ENCODE measurements at regions not wholly inside any gene's neighbourhood (a gene's known extent, or its start where the extent isn't known, plus 50 kb on each side); places are given as distances from the start of the nearest gene placed in this dataset.

DNA sequence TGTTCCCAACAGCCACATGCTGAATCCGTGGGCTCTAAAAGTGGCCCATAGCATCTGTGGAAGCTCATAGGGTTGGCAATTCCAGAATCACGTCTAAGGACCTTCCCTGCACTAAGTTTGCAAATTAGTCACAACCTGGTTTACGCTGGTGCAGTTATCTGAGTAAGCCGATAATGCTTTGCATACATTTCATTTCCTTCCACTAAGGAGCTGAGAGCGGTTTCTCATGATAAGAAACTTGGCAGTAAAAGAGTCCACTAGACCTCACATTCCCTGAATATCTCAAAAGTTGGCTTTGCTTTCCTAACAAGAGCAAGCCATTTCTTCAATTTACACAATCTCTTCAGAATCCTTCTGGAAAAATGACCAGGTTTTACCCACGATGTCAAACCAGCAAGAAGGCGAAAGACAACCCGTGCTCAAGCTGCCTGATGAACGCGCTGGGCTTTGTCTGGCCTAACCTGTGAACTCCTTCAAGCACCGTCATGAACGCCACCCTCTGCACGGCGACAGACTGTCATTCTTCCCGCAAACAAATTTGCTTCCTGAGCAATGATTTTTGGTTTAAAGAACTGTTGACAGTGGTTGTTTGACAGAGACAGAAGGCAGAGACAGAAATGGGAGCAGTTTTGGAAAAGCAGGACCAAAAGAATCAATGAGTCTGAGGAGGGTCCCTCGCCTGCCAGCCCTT, 73.0 kb upstream of the COPS8 start:
- no peak overlapping the region for H3K4me3 Mint-ChIP-seq
- peaks cover 2% of the 10 kb centered on the region for H3K27me3 Mint-ChIP-seq (ENCODE audit: low read depth)
- no peak for DNase-seq
- H3K36me3 Mint-ChIP-seq (ENCODE audit: insufficient read depth), result no peaks in the 10 kb centered on the region
- H3K4me1 Mint-ChIP-seq (ENCODE audit: low read depth), result no peaks in the 10 kb centered on the region
- H3K9me3 Mint-ChIP-seq, result no peaks in the 10 kb centered on the region
- ATAC-seq, result no peak

DNA sequence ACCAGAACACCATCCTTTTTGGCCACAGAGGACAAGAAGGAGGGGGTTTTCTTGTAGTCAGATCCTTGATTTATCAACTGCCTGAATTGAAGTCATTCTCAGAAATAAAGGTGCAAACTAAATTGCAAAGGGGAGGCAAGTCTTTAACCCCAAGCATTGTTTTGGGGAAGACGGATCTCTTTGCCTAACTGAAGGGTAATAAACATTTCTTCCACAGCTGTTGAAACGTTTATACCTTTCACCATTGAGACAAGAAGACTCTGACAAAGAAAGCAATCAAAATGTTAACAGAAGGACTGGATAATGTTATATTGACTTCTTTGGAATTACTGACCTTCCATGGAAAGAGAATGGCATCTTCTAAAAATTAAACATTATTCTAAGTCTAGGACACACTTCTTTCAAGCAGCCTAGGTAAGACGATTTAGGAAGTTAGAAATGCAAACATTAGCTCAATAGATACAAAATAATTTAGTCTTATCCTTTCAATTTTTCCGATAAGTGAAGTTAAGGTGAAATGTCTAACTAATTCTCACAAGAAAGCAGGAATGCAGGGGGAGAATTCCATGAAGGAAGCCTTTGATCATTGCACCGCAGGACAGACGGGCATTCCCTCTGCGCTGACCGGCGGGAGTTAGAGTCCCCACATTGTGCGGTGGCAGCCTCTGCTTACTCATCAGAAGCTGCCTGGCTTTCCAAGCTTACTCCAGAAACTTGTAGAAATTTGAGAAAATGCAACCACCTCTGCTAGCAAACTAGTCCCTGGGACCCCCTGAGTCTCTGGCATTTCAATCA, 69.4 kb upstream of the COPS8 start:
- H3K9me3 Mint-ChIP-seq, result no peaks in the 10 kb centered on the region
- DNase-seq, result no peak
- H3K27me3 Mint-ChIP-seq (ENCODE audit: low read depth), result no peaks in the 10 kb centered on the region
- no peaks in the 10 kb centered on the region for H3K4me1 Mint-ChIP-seq (ENCODE audit: low read depth)
- H3K4me3 Mint-ChIP-seq, result no peak overlapping the region
- no peak for ATAC-seq
- H3K36me3 Mint-ChIP-seq (ENCODE audit: insufficient read depth), result no peaks in the 10 kb centered on the region

DNA sequence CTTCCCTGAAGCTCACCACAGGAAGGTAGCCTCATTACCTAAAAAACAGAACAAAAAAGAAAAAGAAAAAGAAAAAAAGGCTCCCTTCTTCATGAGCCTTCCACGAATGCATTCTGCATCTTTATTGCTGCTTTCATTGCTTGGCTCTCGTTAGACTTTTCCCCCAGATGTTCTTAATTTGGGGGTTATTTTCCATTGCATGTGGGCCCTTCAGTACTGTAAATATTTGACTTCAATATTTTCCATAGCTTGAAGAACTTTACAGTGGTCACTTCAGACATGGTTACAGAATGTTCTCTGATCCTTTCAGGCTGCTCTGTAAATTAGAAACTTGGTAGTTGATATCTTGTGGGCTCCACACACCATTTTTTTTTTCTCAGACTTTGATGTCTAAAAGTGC, 65.6 kb upstream of the COPS8 start:
- Mint-ChIP-seq H3K4me3 (no peak overlapping the region), H3K27me3 (ENCODE audit: low read depth) (no peaks in the 10 kb centered on the region), H3K4me1 (ENCODE audit: low read depth) (no peaks in the 10 kb centered on the region), H3K36me3 (ENCODE audit: insufficient read depth) (no peaks in the 10 kb centered on the region), H3K9me3 (no peaks in the 10 kb centered on the region)
- ATAC-seq, result no peak
- DNase-seq, result no peak

DNA sequence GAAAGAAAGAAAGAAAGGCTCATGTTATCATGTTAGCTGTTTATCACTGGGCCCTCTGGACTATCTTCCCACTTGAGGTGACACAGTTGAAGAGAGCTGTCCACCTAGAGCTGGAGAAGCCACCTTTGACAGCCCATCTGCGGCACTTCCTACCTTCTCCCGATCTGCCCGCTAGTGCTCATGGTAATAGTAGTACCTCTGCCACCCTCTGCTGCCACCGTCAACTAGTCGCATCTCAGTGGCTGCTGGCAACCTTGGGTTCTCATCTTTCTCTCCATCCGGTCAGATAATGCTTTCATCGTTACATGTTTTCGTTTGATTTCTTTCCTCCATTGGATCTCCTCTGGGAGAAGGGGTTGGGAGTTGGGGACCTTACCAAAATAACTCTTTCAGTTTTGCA, 63.2 kb upstream of the COPS8 start:
- no peak overlapping the region for H3K4me3 Mint-ChIP-seq
- ATAC-seq, result no peak
- DNase-seq, result no peak
- H3K9me3 Mint-ChIP-seq, result no peaks in the 10 kb centered on the region
- no peaks in the 10 kb centered on the region for H3K27me3 Mint-ChIP-seq (ENCODE audit: low read depth)
- no peaks in the 10 kb centered on the region for H3K4me1 Mint-ChIP-seq (ENCODE audit: low read depth)
- H3K36me3 Mint-ChIP-seq (ENCODE audit: insufficient read depth), result no peaks in the 10 kb centered on the region

DNA sequence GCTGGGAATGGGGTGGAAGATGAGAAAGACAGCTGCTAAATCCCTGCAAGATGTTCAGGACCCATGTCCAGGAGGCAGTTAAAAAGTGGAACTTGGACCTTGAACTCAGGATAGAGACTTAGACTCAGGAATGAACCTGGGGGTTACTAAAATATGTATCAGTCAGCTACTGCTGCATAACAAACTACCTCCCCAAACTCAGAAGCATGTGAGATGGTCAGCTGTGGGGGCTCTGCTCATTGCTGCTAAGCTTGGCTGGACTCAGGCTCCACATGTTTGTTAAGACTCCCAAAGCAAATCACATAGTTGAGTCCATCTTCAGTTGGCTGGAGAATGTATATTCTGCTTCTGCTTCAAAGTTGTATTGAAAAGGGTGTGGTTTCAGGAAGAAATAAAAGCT, 61.4 kb upstream of the COPS8 start:
- Mint-ChIP-seq H3K4me1 (ENCODE audit: low read depth) (no peaks in the 10 kb centered on the region), H3K9me3 (no peaks in the 10 kb centered on the region), H3K27me3 (ENCODE audit: low read depth) (no peaks in the 10 kb centered on the region), H3K36me3 (ENCODE audit: insufficient read depth) (no peaks in the 10 kb centered on the region), H3K4me3 (no peak overlapping the region)
- no peak for ATAC-seq
- no peak for DNase-seq

DNA sequence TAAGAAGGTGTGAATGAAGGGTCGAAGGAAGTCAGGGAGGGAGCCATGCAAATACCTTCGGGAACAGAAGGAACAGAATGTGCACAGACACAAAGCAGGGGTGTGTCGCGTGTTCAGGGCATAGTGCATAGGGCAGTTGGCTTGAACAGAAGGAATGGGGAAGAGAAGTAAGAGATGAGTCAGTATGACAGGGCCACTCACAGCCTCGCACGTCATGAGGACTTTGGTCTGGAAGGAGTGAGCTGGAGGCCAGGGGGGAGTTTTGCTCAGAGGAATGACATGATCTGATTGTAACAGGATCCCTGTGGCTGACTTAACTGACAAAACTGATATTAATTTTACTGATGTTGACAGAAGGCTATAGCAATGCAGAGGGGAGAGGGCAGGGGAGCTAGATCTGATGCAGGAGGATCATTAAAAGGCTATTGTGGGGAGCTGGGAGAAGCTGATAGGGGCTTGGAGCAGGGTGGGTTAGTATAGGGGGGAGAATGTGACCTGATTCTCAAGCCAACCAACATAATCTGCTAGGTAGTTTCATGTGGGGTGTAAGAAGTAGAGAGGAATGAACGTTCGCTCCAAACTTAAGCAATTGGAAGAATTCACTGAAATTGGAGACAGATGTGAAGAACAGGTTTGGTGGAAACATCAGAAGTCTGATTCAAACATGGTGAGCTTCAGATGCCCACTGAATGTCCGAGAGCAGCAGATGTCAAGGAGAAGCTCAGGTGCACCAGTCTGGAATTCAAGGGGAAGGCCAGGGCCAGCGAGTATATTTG, 60.4 kb upstream of the COPS8 start:
- Mint-ChIP-seq H3K9me3 (no peaks in the 10 kb centered on the region), H3K4me3 (no peak overlapping the region), H3K36me3 (ENCODE audit: insufficient read depth) (no peaks in the 10 kb centered on the region), H3K27me3 (ENCODE audit: low read depth) (no peaks in the 10 kb centered on the region), H3K4me1 (ENCODE audit: low read depth) (no peaks in the 10 kb centered on the region)
- ATAC-seq (no peak), DNase-seq (no peak)

DNA sequence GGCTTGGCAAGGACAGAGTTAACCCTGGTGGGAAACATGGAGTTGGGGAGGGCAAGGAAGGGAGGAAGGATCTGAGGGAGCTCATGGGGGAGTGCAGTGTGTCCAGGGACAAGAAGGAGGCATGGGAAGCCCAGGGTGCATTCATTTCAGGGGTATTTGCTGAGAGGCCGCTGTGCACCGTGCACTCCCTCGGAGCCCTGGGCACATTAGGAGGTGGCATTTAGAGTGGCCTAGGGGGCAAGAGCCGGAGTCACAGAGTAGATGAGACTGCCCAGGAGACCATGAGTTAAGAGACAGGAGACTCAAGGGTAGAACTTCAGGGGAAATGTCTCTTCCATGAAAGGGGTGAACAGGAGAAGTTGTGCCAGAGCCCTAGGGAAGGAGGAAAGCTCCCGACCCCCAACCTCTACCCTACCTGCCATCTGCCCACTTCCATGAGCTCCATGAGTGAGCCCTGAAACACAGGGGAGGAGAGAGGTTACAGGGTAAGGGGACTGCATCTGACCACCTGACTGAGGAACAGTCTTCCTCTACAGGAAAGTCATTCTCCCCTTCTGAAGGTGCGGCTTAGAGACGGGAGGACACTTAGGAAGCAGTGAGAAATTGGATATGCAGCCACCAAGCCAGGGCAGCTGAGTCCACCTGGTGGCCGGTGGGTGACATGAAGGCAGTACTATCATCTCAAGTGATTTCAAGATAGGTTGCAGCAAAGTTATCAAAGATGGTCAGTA, 58.5 kb upstream of the COPS8 start:
- Mint-ChIP-seq H3K36me3 (ENCODE audit: insufficient read depth) (no peaks in the 10 kb centered on the region), H3K9me3 (no peaks in the 10 kb centered on the region), H3K27me3 (ENCODE audit: low read depth) (no peaks in the 10 kb centered on the region), H3K4me1 (ENCODE audit: low read depth) (no peaks in the 10 kb centered on the region), H3K4me3 (no peak overlapping the region)
- ATAC-seq, result no peak
- DNase-seq, result peak; percentile 12

DNA sequence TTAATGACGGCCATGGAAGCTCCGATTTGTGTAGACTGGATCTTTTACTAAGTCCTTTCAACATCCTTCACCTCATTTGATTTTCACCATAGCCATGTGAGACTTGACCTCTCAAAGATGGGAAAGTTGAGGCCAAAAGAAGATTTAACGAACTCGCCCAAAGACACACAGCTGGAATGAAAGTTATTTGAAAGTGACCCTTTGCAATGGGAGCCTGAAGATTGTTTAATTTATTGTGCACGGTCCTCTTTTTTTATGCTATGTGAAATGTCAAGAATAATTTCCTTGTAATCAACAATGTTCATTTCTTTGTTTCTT, 58.0 kb upstream of the COPS8 start:
- Mint-ChIP-seq H3K27me3 (ENCODE audit: low read depth) (no peaks in the 10 kb centered on the region), H3K4me1 (ENCODE audit: low read depth) (no peaks in the 10 kb centered on the region), H3K9me3 (no peaks in the 10 kb centered on the region), H3K36me3 (ENCODE audit: insufficient read depth) (no peaks in the 10 kb centered on the region), H3K4me3 (no peak overlapping the region)
- DNase-seq (no peak), ATAC-seq (no peak)

DNA sequence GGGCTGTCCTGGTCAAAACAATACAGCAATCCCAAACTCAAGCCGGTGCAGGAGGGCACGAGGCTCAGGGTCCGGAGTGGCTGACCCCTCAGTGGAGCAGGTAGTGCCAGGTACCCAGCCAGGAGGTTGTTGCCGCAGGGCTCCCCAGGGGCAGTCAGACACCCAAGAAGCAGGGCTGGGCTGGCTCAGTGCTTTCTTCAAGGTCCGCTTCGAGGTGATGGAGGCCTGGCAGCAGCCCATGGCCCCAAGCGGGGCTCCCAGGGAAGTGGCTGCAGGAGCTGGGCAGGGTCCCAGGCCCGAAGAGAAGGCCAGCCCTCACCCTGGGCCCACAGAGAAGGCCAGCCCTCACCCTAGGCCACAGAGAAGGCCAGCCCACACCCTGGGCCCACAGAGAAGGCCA, 55.3 kb upstream of the COPS8 start:
- Mint-ChIP-seq H3K4me3 (no peak overlapping the region), H3K4me1 (ENCODE audit: low read depth) (no peaks in the 10 kb centered on the region), H3K9me3 (no peaks in the 10 kb centered on the region), H3K27me3 (ENCODE audit: low read depth) (no peaks in the 10 kb centered on the region), H3K36me3 (ENCODE audit: insufficient read depth) (no peaks in the 10 kb centered on the region)
- DNase-seq (no peak), ATAC-seq (no peak)

DNA sequence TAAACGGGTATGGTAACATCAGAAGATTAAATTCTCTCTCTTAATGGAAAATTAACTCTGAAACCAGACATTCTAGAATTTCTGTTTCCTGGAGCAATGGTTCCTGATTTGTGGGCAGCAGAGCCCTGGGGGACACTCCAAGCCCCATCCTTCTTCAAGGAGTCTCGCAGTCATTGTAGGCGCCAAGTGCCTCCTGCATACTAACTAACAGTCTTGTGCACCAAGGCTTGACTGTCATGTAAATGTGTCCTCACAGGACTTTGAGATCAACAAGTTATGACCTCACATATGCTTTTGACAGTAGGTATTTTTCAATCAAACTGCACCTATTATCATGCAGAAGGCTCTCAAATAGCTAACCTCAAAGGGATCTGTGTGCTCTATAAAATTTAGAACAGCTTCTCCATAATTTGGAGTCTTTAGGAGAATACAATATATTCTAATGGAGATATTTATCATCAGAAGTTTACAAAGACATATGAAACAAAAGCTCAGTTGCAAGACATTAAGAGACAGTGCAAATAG, 52.1 kb upstream of the COPS8 start:
- DNase-seq (no peak), ATAC-seq (no peak)
- Mint-ChIP-seq H3K4me1 (ENCODE audit: low read depth) (no peaks in the 10 kb centered on the region), H3K36me3 (ENCODE audit: insufficient read depth) (no peaks in the 10 kb centered on the region), H3K9me3 (no peaks in the 10 kb centered on the region), H3K27me3 (ENCODE audit: low read depth) (no peaks in the 10 kb centered on the region), H3K4me3 (no peak overlapping the region)

DNA sequence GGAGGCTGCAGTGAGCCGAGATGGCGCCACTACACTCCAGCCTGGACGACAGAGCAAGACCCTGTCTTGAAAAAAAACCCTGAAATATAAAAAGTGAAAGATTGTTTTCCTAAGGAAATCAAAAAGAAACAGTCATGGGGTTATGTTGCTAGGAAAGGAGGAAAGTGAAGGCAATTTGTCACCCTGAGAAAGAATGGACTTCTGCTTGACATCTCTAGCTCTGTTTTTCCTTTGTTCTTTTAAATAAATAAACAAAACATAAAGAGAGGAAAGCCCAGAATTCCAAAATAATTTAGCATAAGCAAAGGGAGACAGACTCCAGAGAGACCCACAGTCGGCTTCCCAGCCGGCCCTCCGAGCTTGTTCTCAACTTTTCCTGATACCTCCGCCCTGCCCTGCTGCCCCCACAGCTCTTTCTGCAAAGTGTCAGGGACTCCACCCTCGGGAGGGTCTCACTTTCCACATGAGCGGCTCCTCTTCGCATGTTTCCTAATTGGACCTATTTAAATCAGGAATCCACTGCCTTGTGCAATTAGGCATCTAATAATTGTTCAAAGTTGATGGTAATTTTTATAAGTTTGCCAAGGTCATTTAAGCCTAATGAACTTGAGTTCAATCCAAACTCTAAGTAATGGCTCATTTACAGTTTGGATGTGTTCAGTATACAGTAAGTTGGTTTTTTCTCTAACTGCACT, 49.8 kb upstream of the COPS8 start:
- Mint-ChIP-seq H3K4me3 (no peak overlapping the region), H3K9me3 (no peaks in the 10 kb centered on the region), H3K36me3 (ENCODE audit: insufficient read depth) (no peaks in the 10 kb centered on the region), H3K27me3 (ENCODE audit: low read depth) (peaks cover 4% of the 10 kb centered on the region), H3K4me1 (ENCODE audit: low read depth) (no peaks in the 10 kb centered on the region)
- ATAC-seq, result no peak
- no peak for DNase-seq
